Thoracic aorta (tissue), 2 donors: ENCODE measurements at regions not wholly inside any gene's neighbourhood (a gene's known extent, or its start where the extent isn't known, plus 50 kb on each side); places are given as distances from the start of the nearest gene placed in this dataset.
"Not testable (repeated sequence)": the region's sequence is repeated elsewhere in the genome, so short reads cannot be mapped to it uniquely, and the experiment has no call there.

Experiments
- ATAC-seq: fragments of 150-250 bp; one replicate; pipeline ENCODE4 v1.8.0; 2017; ENCODE audit warnings: low read depth; ENCODE audit not compliant: insufficient number of reproducible peaks, low FRiP score
- DNase-seq: peaks from one replicate; pipeline ENCODE4 v3.0.0-alpha.2; 2020; ENCODE audit warnings: low spot score
- H3K27ac ChIP-seq, 2 donors: fragments of 200-600 bp; sonication (generic); 1 replicate in 1 of 2; 2 replicates in 1 of 2; pipeline ENCODE4 v1.5.1; 2016; ENCODE audit warnings: mild to moderate bottlenecking in 2 of 2, moderate library complexity in 2 of 2
- H3K27me3 ChIP-seq: fragments of 200-600 bp; sonication (generic); replicated peaks from 2 replicates; pipeline ENCODE4 v1.6.0; 2016; ENCODE audit warnings: mild to moderate bottlenecking; ENCODE audit not compliant: insufficient read depth
- H3K36me3 ChIP-seq: fragments of 200-600 bp; sonication (generic); one replicate; pipeline ENCODE4 v1.5.1; 2016
- H3K4me1 ChIP-seq, 2 donors: fragments of 200-600 bp; sonication (generic); 1 replicate in 1 of 2; 2 replicates in 1 of 2; pipeline versions ENCODE4 v1.5.1 to v1.6.0; 2016; ENCODE audit warnings: low read depth in 2 of 2, mild to moderate bottlenecking in 1 of 2; ENCODE audit not compliant: control insufficient read depth in 1 of 2
- H3K4me3 ChIP-seq: fragments of 200-600 bp; sonication (generic); 2 replicates; pipeline ENCODE4 v1.5.1; 2016; ENCODE audit warnings: mild to moderate bottlenecking
- H3K9me3 ChIP-seq: fragments of 200-600 bp; sonication (generic); 2 replicates; pipeline ENCODE4 v1.5.1; 2016
- CTCF ChIP-seq: fragments of 200-600 bp; sonication (generic); IDR thresholded peaks from one replicate; pipeline ENCODE4 v1.5.1; 2019; ENCODE audit warnings: antibody characterized with exemption

- DNase-seq, result no peak
Measured at GRCh38 chr20:48492715-48493070, 335.1 kb downstream of the PREX1 start.

GRCh38 chr20:48492015-48492714 is 335.6 kb downstream of the PREX1 start:
- Histone ChIP-seq H3K36me3 (no peaks in the 10 kb centered on the region), H3K4me3 (no peak overlapping the region), H3K27me3 (no peaks in the 10 kb centered on the region), H3K4me1 (no peaks in the 10 kb centered on the region), H3K27ac (no peak overlapping the region), H3K9me3 (no peaks in the 10 kb centered on the region)
- TF ChIP-seq CTCF, result no peak
- DNase-seq (no peak), ATAC-seq (no peak)

More at GRCh38 chr20:48492715-48493070, 335.1 kb downstream of the PREX1 start:
- Histone ChIP-seq H3K4me3 (no peak overlapping the region), H3K4me1 (no peaks in the 10 kb centered on the region), H3K27ac (no peak overlapping the region), H3K9me3 (no peaks in the 10 kb centered on the region), H3K36me3 (no peaks in the 10 kb centered on the region), H3K27me3 (no peaks in the 10 kb centered on the region)
- TF ChIP-seq CTCF, result no peak
- no peak for ATAC-seq

- DNase-seq (no peak), ATAC-seq (no peak)
- Histone ChIP-seq H3K9me3 (no peaks in the 10 kb centered on the region), H3K4me1 (no peaks in the 10 kb centered on the region), H3K4me3 (no peak overlapping the region), H3K36me3 (no peaks in the 10 kb centered on the region), H3K27me3 (no peaks in the 10 kb centered on the region), H3K27ac (no peak overlapping the region)
- no peak for TF ChIP-seq CTCF
Measured at GRCh38 chr20:48490961-48491831, 336.6 kb downstream of the PREX1 start.

GRCh38 chr20:48490341-48490740 is 337.5 kb downstream of the PREX1 start:
- DNase-seq, H3K36me3 ChIP-seq, H3K27ac ChIP-seq, H3K4me3 ChIP-seq, H3K27me3 ChIP-seq, H3K4me1 ChIP-seq, ATAC-seq, H3K9me3 ChIP-seq: not testable (repeated sequence)

- no peak overlapping the region for H3K27ac ChIP-seq
- no peaks in the 10 kb centered on the region for H3K4me1 ChIP-seq
- no peak for DNase-seq
- no peaks in the 10 kb centered on the region for H3K36me3 ChIP-seq
- no peak for TF ChIP-seq CTCF
- no peaks in the 10 kb centered on the region for H3K9me3 ChIP-seq
- no peak overlapping the region for H3K4me3 ChIP-seq
- no peaks in the 10 kb centered on the region for H3K27me3 ChIP-seq
- no peak for ATAC-seq
Measured at GRCh38 chr20:48489656-48490055, 338.1 kb downstream of the PREX1 start.
